ENCODE measurements at regions not wholly inside any gene's neighbourhood (a gene's known extent, or its start where the extent isn't known, plus 50 kb on each side); places are given as distances from the start of the nearest gene placed in this dataset.

- H3K4me1 ChIP-seq (ENCODE audit: insufficient read depth, low read length), result no peaks in the 10 kb centered on the region
- H3K27ac ChIP-seq (ENCODE audit: low read depth, low read length), result no peak overlapping the region
- no peaks in the 10 kb centered on the region for H3K27me3 ChIP-seq (ENCODE audit: insufficient read depth, low read length)
- no peaks in the 10 kb centered on the region for H3K36me3 ChIP-seq (ENCODE audit: insufficient read depth, low read length)
- H3K9me3 ChIP-seq (ENCODE audit: insufficient read depth, low read depth, low read length), result no peaks in the 10 kb centered on the region
- no peak overlapping the region for H3K9ac ChIP-seq (ENCODE audit: low read depth, low read length)
- H3K4me3 ChIP-seq (ENCODE audit: low read length), result no peak overlapping the region
Measured at GRCh38 chr5:35477911-35478310, 139.8 kb upstream of the SPEF2 start.

GRCh38 chr5:35477321-35477720 lies 140.3 kb upstream of the SPEF2 start:
- no peaks in the 10 kb centered on the region for H3K27me3 ChIP-seq (ENCODE audit: insufficient read depth, low read length)
- no peak overlapping the region for H3K4me3 ChIP-seq (ENCODE audit: low read length)
- no peaks in the 10 kb centered on the region for H3K4me1 ChIP-seq (ENCODE audit: insufficient read depth, low read length)
- H3K27ac ChIP-seq (ENCODE audit: low read depth, low read length), result no peak overlapping the region
- H3K36me3 ChIP-seq (ENCODE audit: insufficient read depth, low read length), result no peaks in the 10 kb centered on the region
- no peaks in the 10 kb centered on the region for H3K9me3 ChIP-seq (ENCODE audit: insufficient read depth, low read depth, low read length)
- H3K9ac ChIP-seq (ENCODE audit: low read depth, low read length), result no peak overlapping the region

- no peak overlapping the region for H3K4me3 ChIP-seq (ENCODE audit: low read length)
- no peaks in the 10 kb centered on the region for H3K9me3 ChIP-seq (ENCODE audit: insufficient read depth, low read depth, low read length)
- H3K27me3 ChIP-seq (ENCODE audit: insufficient read depth, low read length), result no peaks in the 10 kb centered on the region
- H3K36me3 ChIP-seq (ENCODE audit: insufficient read depth, low read length), result no peaks in the 10 kb centered on the region
- H3K27ac ChIP-seq (ENCODE audit: low read depth, low read length), result no peak overlapping the region
- WGBS, result 97% methylated on average over 1 of the region's 1 CpG
- no peaks in the 10 kb centered on the region for H3K4me1 ChIP-seq (ENCODE audit: insufficient read depth, low read length)
- H3K9ac ChIP-seq (ENCODE audit: low read depth, low read length), result no peak overlapping the region
Measured at GRCh38 chr5:35476797-35477196, 140.9 kb upstream of the SPEF2 start.

GRCh38 chr5:35476036-35476435 lies 141.6 kb upstream of the SPEF2 start:
- Histone ChIP-seq H3K27me3 (ENCODE audit: insufficient read depth, low read length) (no peaks in the 10 kb centered on the region), H3K36me3 (ENCODE audit: insufficient read depth, low read length) (no peaks in the 10 kb centered on the region), H3K4me3 (ENCODE audit: low read length) (no peak overlapping the region), H3K9ac (ENCODE audit: low read depth, low read length) (no peak overlapping the region), H3K27ac (ENCODE audit: low read depth, low read length) (no peak overlapping the region), H3K4me1 (ENCODE audit: insufficient read depth, low read length) (no peaks in the 10 kb centered on the region), H3K9me3 (ENCODE audit: insufficient read depth, low read depth, low read length) (no peaks in the 10 kb centered on the region)
- 94% methylated on average over 2 of the region's 2 CpGs for WGBS

- WGBS, result 98% methylated on average over 3 of the region's 3 CpGs
- Histone ChIP-seq H3K4me1 (ENCODE audit: insufficient read depth, low read length) (no peaks in the 10 kb centered on the region), H3K27ac (ENCODE audit: low read depth, low read length) (no peak overlapping the region), H3K9ac (ENCODE audit: low read depth, low read length) (no peak overlapping the region), H3K9me3 (ENCODE audit: insufficient read depth, low read depth, low read length) (no peaks in the 10 kb centered on the region), H3K4me3 (ENCODE audit: low read length) (no peak overlapping the region), H3K36me3 (ENCODE audit: insufficient read depth, low read length) (no peaks in the 10 kb centered on the region), H3K27me3 (ENCODE audit: insufficient read depth, low read length) (no peaks in the 10 kb centered on the region)
Measured at GRCh38 chr5:35473589-35473988, 144.1 kb upstream of the SPEF2 start.

GRCh38 chr5:35470866-35471265 lies 146.8 kb upstream of the SPEF2 start:
- Histone ChIP-seq H3K27me3 (ENCODE audit: insufficient read depth, low read length) (no peaks in the 10 kb centered on the region), H3K4me3 (ENCODE audit: low read length) (no peak overlapping the region)
- WGBS, result 87% methylated on average over 2 of the region's 2 CpGs

GRCh38 chr5:35468811-35469210 lies 148.9 kb upstream of the SPEF2 start:
- Histone ChIP-seq H3K4me1 (ENCODE audit: insufficient read depth, low read length) (no peaks in the 10 kb centered on the region), H3K9me3 (ENCODE audit: insufficient read depth, low read depth, low read length) (no peaks in the 10 kb centered on the region), H3K4me3 (ENCODE audit: low read length) (no peak overlapping the region), H3K36me3 (ENCODE audit: insufficient read depth, low read length) (no peaks in the 10 kb centered on the region), H3K9ac (ENCODE audit: low read depth, low read length) (no peak overlapping the region), H3K27ac (ENCODE audit: low read depth, low read length) (no peak overlapping the region), H3K27me3 (ENCODE audit: insufficient read depth, low read length) (no peaks in the 10 kb centered on the region)
- 94% methylated on average over 4 of the region's 4 CpGs for WGBS

More at GRCh38 chr5:35470866-35471265, 146.8 kb upstream of the SPEF2 start:
- no peaks in the 10 kb centered on the region for H3K36me3 ChIP-seq (ENCODE audit: insufficient read depth, low read length)
- no peaks in the 10 kb centered on the region for H3K9me3 ChIP-seq (ENCODE audit: insufficient read depth, low read depth, low read length)
- H3K27ac ChIP-seq (ENCODE audit: low read depth, low read length), result no peak overlapping the region
- H3K4me1 ChIP-seq (ENCODE audit: insufficient read depth, low read length), result no peaks in the 10 kb centered on the region
- H3K9ac ChIP-seq (ENCODE audit: low read depth, low read length), result no peak overlapping the region

GRCh38 chr5:35466746-35467145 lies 150.9 kb upstream of the SPEF2 start:
- Histone ChIP-seq H3K4me3 (ENCODE audit: low read length) (no peak overlapping the region), H3K9ac (ENCODE audit: low read depth, low read length) (no peak overlapping the region), H3K27me3 (ENCODE audit: insufficient read depth, low read length) (no peaks in the 10 kb centered on the region), H3K4me1 (ENCODE audit: insufficient read depth, low read length) (no peaks in the 10 kb centered on the region), H3K27ac (ENCODE audit: low read depth, low read length) (no peak overlapping the region), H3K36me3 (ENCODE audit: insufficient read depth, low read length) (no peaks in the 10 kb centered on the region), H3K9me3 (ENCODE audit: insufficient read depth, low read depth, low read length) (no peaks in the 10 kb centered on the region)
- 93% methylated on average over 5 of the region's 5 CpGs for WGBS

- H3K9me3 ChIP-seq (ENCODE audit: insufficient read depth, low read depth, low read length), result no peaks in the 10 kb centered on the region
- no peaks in the 10 kb centered on the region for H3K36me3 ChIP-seq (ENCODE audit: insufficient read depth, low read length)
- no peak overlapping the region for H3K27ac ChIP-seq (ENCODE audit: low read depth, low read length)
- WGBS, result 95% methylated on average over 2 of the region's 2 CpGs
- no peak overlapping the region for H3K9ac ChIP-seq (ENCODE audit: low read depth, low read length)
- no peaks in the 10 kb centered on the region for H3K4me1 ChIP-seq (ENCODE audit: insufficient read depth, low read length)
- no peak overlapping the region for H3K4me3 ChIP-seq (ENCODE audit: low read length)
- no peaks in the 10 kb centered on the region for H3K27me3 ChIP-seq (ENCODE audit: insufficient read depth, low read length)
Measured at GRCh38 chr5:35464757-35465156, 152.9 kb upstream of the SPEF2 start.

- Histone ChIP-seq H3K9ac (ENCODE audit: low read depth, low read length) (no peak overlapping the region), H3K27me3 (ENCODE audit: insufficient read depth, low read length) (no peaks in the 10 kb centered on the region), H3K4me1 (ENCODE audit: insufficient read depth, low read length) (no peaks in the 10 kb centered on the region), H3K36me3 (ENCODE audit: insufficient read depth, low read length) (no peaks in the 10 kb centered on the region), H3K27ac (ENCODE audit: low read depth, low read length) (no peak overlapping the region), H3K9me3 (ENCODE audit: insufficient read depth, low read depth, low read length) (no peaks in the 10 kb centered on the region), H3K4me3 (ENCODE audit: low read length) (no peak overlapping the region)
- whole genome bisulfite sequencing, result 77% methylated on average over 2 of the region's 2 CpGs
Measured at GRCh38 chr5:35461530-35461929, 156.1 kb upstream of the SPEF2 start.

- H3K27ac ChIP-seq (ENCODE audit: low read depth, low read length), result no peak overlapping the region
- H3K9me3 ChIP-seq (ENCODE audit: insufficient read depth, low read depth, low read length), result no peaks in the 10 kb centered on the region
- WGBS, result 100% methylated on average over 1 of the region's 1 CpG
- H3K4me1 ChIP-seq (ENCODE audit: insufficient read depth, low read length), result no peaks in the 10 kb centered on the region
- H3K9ac ChIP-seq (ENCODE audit: low read depth, low read length), result no peak overlapping the region
- no peak overlapping the region for H3K4me3 ChIP-seq (ENCODE audit: low read length)
- H3K27me3 ChIP-seq (ENCODE audit: insufficient read depth, low read length), result no peaks in the 10 kb centered on the region
- no peaks in the 10 kb centered on the region for H3K36me3 ChIP-seq (ENCODE audit: insufficient read depth, low read length)
Measured at GRCh38 chr5:35458824-35459207, 158.8 kb upstream of the SPEF2 start.

GRCh38 chr5:35457912-35458823 lies 159.5 kb upstream of the SPEF2 start:
- no peak overlapping the region for H3K27ac ChIP-seq (ENCODE audit: low read depth, low read length)
- no peak overlapping the region for H3K9ac ChIP-seq (ENCODE audit: low read depth, low read length)
- H3K4me3 ChIP-seq (ENCODE audit: low read length), result no peak overlapping the region
- WGBS, result 94% methylated on average over 5 of the region's 5 CpGs
- H3K36me3 ChIP-seq (ENCODE audit: insufficient read depth, low read length), result no peaks in the 10 kb centered on the region
- H3K27me3 ChIP-seq (ENCODE audit: insufficient read depth, low read length), result no peaks in the 10 kb centered on the region
- H3K9me3 ChIP-seq (ENCODE audit: insufficient read depth, low read depth, low read length), result no peaks in the 10 kb centered on the region
- H3K4me1 ChIP-seq (ENCODE audit: insufficient read depth, low read length), result no peaks in the 10 kb centered on the region

All from HUES64 (cell line).